Body of pancreas (tissue), 4 donors: ENCODE measurements at regions not wholly inside any gene's neighbourhood (a gene's known extent, or its start where the extent isn't known, plus 50 kb on each side); places are given as distances from the start of the nearest gene placed in this dataset. TPM values are rescaled to one million over a fixed set of nuclear protein-coding genes. Genes with fewer than 3 reads are reported as not detected.

Experiments used
- ATAC-seq: fragments of 150-250 bp; one replicate; pipeline ENCODE4 v1.9.1; 2016
- DNase-seq, 4 donors: peaks; one replicate each; pipeline ENCODE4 v3.0.0-alpha.2; 2019
- H3K27ac ChIP-seq, 4 donors: fragments of 200-600 bp; sonication (generic); 1 replicate in 3 of 4; 2 replicates in 1 of 4; pipeline versions ENCODE4 v1.5.1 to v1.6.1; 2016 to 2019; ENCODE audit warnings: mild to moderate bottlenecking in 1 of 4, mixed read lengths in 1 of 4, moderate library complexity in 1 of 4
- H3K27me3 ChIP-seq, 2 donors: fragments of 200-600 bp; sonication (generic); one replicate each; pipeline ENCODE4 v1.6.0; 2016; ENCODE audit warnings: mild to moderate bottlenecking in 1 of 2
- H3K36me3 ChIP-seq, 2 donors: fragments of 200-600 bp; sonication (generic); replicated peaks in 1 of 2; 2 replicates each; pipeline ENCODE4 v1.5.1; 2016; ENCODE audit warnings: low read depth in 2 of 2; ENCODE audit not compliant: insufficient read depth in 1 of 2
- H3K4me1 ChIP-seq: fragments of 200-600 bp; sonication (generic); one replicate; pipeline ENCODE4 v1.6.0; 2016
- H3K4me3 ChIP-seq, 2 donors: fragments of 200-600 bp; sonication (generic); 1 replicate in 1 of 2; 2 replicates in 1 of 2; pipeline ENCODE4 v1.5.1; 2016 to 2019
- H3K9me3 ChIP-seq, 3 donors: fragments of 200-600 bp; sonication (generic); 1 replicate in 2 of 3; 2 replicates in 1 of 3; pipeline ENCODE4 v1.5.1; 2016
- POLR2A ChIP-seq, 3 donors: fragments of 450-650 bp; IDR thresholded peaks; one replicate each; pipeline ENCODE4 v1.6.1; 2016; ENCODE audit warnings: antibody characterized with exemption in 3 of 3, mild to moderate bottlenecking in 2 of 3
- whole genome bisulfite sequencing, 2 donors: methylation state at CpG; one replicate each; pipeline ENCODE4 v1.1.5; 2017; 5-methylcytosine and 5-hydroxymethylcytosine counted together
- intact Hi-C: fragments of 100-400 bp; cut with DNase I; formaldehyde crosslinking; loops from one replicate; pipeline ENCODE4 v1.15.1; 2023
- small RNA-seq: library from RNA; depleted of rRNA; stranded (forward); fragments of <200 nt; gene quantifications from one replicate; pipeline ENCODE3, GENCODE V24; 2016
- TF ChIP-seq, protein P1 (sequence below), 7 experiments: fragments of 450-650 bp in 4 of 7; fragments of 200-600 bp in 3 of 7; sonication (generic) in 3 of 7; IDR thresholded peaks; one replicate each; pipeline ENCODE4 v1.5.1; 2016 to 2019; ENCODE audit warnings: antibody characterized with exemption in 7 of 7

DNA sequence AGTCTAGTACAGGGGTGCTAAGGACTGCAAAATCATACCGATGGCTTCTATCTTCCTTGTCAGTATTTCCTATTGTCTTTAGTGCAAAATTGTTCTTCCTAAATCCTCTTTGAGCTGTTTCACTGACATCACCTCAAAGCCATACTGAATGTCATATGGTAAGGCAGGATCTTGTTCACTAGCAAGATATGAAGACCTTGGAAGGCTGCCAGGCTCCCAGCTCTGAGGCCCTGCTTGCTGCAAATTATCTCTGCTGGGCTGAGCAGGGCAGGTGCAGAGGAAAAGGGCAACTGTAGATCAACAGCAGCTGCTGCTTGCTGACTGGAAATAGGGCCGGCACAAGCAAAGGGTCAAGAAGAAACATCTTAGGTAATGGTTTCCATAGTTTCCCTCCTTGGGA is 58.2 kb downstream of the PMAIP1 start:
- Histone ChIP-seq H3K27me3 (no peaks in the 10 kb centered on the region), H3K4me3 (no peak overlapping the region), H3K27ac (no peak overlapping the region), H3K36me3 (no peaks in the 10 kb centered on the region), H3K9me3 (no peaks in the 10 kb centered on the region), H3K4me1 (peaks cover 15% of the 10 kb centered on the region)
- 11 to 20% methylated on average over 2 of the region's 2 CpGs for WGBS, 2 donors
- intact Hi-C loops, result no loop called here
- TF ChIP-seq POLR2A (IDR thresholded peaks at IDR 0.05), result no peak
- TF ChIP-seq, protein P1, sequence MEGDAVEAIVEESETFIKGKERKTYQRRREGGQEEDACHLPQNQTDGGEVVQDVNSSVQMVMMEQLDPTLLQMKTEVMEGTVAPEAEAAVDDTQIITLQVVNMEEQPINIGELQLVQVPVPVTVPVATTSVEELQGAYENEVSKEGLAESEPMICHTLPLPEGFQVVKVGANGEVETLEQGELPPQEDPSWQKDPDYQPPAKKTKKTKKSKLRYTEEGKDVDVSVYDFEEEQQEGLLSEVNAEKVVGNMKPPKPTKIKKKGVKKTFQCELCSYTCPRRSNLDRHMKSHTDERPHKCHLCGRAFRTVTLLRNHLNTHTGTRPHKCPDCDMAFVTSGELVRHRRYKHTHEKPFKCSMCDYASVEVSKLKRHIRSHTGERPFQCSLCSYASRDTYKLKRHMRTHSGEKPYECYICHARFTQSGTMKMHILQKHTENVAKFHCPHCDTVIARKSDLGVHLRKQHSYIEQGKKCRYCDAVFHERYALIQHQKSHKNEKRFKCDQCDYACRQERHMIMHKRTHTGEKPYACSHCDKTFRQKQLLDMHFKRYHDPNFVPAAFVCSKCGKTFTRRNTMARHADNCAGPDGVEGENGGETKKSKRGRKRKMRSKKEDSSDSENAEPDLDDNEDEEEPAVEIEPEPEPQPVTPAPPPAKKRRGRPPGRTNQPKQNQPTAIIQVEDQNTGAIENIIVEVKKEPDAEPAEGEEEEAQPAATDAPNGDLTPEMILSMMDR (IDR thresholded peaks at IDR 0.05), result no peak
- no peak for ATAC-seq
- DNase-seq, result peak; percentile 56 to 79 (median 66)

DNA sequence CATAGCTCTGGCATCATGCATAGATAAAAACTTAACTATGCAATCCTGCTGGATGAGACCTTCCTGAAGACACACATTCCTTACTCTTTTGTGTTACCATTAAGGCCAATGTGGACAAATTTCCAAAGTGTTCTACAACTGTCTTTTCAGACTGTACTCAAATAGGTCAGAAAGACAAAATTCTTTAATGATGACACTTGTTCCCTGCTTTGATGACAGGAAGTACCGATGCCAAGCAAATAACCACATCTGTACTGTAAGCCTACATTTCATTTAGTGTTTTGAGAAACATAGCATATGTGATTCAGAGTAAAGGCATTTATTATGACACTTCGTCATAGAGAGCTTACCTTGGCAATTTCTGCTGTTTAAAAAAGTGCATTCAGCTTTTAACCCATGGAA is 55.0 kb downstream of the PMAIP1 start:
- H3K4me3 ChIP-seq, result no peak overlapping the region
- H3K27me3 ChIP-seq, result no peaks in the 10 kb centered on the region
- no peaks in the 10 kb centered on the region for H3K36me3 ChIP-seq
- intact Hi-C loops, result no loop called here
- TF ChIP-seq POLR2A (IDR thresholded peaks at IDR 0.05), result no peak
- TF ChIP-seq, protein P1 (IDR thresholded peaks at IDR 0.05), result no peak
- 55 to 71% methylated on average over 2 of the region's 2 CpGs for WGBS, 2 donors
- H3K4me1 ChIP-seq, result peaks cover 15% of the 10 kb centered on the region
- H3K27ac ChIP-seq, result no peak overlapping the region
- no peaks in the 10 kb centered on the region for H3K9me3 ChIP-seq
- no peak for ATAC-seq
- DNase-seq, result no peak

DNA sequence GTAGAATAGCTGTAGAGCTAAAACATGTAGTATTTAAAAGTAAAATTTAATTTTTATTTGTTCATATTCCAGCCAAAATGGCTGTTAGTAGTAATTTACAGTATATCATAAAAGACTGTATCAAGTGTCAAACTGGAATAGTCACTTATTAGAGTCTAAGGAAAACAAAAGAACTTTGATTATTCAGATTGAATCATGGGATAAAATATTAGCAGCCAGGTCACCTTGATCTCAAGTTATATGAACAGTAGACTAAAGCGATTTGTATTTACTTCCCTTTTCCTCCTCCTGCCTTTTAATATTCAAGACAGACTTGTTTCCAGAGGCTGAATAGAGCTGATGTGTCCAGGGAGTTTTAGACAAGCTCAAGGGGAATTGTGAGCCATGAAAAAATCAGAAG is 54.4 kb downstream of the PMAIP1 start:
- Histone ChIP-seq H3K4me3 (no peak overlapping the region), H3K4me1 (peaks cover 15% of the 10 kb centered on the region), H3K27me3 (no peaks in the 10 kb centered on the region), H3K36me3 (no peaks in the 10 kb centered on the region), H3K9me3 (no peaks in the 10 kb centered on the region), H3K27ac (no peak overlapping the region)
- TF ChIP-seq, protein P1 (IDR thresholded peaks at IDR 0.05), result no peak
- no peak for DNase-seq
- intact Hi-C loops, result no loop called here
- 52 to 67% methylated on average over 1 of the region's 1 CpG for WGBS, 2 donors
- no peak for ATAC-seq

Small RNA genes lying in the stretch of these regions (small RNA-seq; reads per million reads assigned to genes)
- gene RN7SL342P (not detected), gene RNU4-17P (not detected), gene RNU6-567P (not detected)
